Loucy (cell line): ENCODE measurements at regions not wholly inside any gene's neighbourhood (a gene's known extent, or its start where the extent isn't known, plus 50 kb on each side); places are given as distances from the start of the nearest gene placed in this dataset.

Experiments
- H2AFZ ChIP-seq: fragments of 200-600 bp; sonication (generic); 2 replicates; pipeline ENCODE4 v1.6.0; 2016; ENCODE audit warnings: antibody characterized with exemption, mild to moderate bottlenecking, low read length, moderate library complexity
- H3F3A ChIP-seq: fragments of 200-600 bp; 2 replicates; pipeline ENCODE4 v1.6.0; 2016; ENCODE audit warnings: antibody characterized with exemption, low read depth, mild to moderate bottlenecking
- H3K27me3 ChIP-seq: fragments of 200-600 bp; sonication (generic); 2 replicates; pipeline ENCODE4 v1.6.1; 2014; ENCODE audit warnings: low read length, mild to moderate bottlenecking; ENCODE audit not compliant: insufficient read depth, poor library complexity, severe bottlenecking
- H3K36me3 ChIP-seq: fragments of 200-600 bp; sonication (generic); 2 replicates; pipeline ENCODE4 v1.6.1; 2016; ENCODE audit warnings: low read length; ENCODE audit not compliant: insufficient read depth
- H3K4me1 ChIP-seq: fragments of 200-600 bp; sonication (generic); 2 replicates; pipeline ENCODE4 v1.5.1; 2014; ENCODE audit warnings: low read length, mild to moderate bottlenecking; ENCODE audit not compliant: insufficient read depth, poor library complexity, severe bottlenecking
- H3K4me2 ChIP-seq: fragments of 200-600 bp; sonication (generic); 2 replicates; pipeline ENCODE4 v1.6.0; 2014; ENCODE audit warnings: antibody characterized with exemption, low read length, low read depth, mild to moderate bottlenecking; ENCODE audit not compliant: poor library complexity, severe bottlenecking
- H3K4me3 ChIP-seq: fragments of 200-600 bp; sonication (generic); 2 replicates; pipeline ENCODE4 v1.5.1; 2014; ENCODE audit warnings: low read length, mild to moderate bottlenecking, mixed read lengths; ENCODE audit not compliant: poor library complexity, severe bottlenecking
- H3K79me2 ChIP-seq: fragments of 200-600 bp; sonication (generic); 2 replicates; pipeline ENCODE4 v1.6.1; 2014; ENCODE audit warnings: low read length; ENCODE audit not compliant: insufficient read depth
- H3K9ac ChIP-seq: fragments of 200-600 bp; sonication (generic); 2 replicates; pipeline ENCODE4 v1.6.0; 2014; ENCODE audit warnings: mild to moderate bottlenecking, low read depth, low read length, moderate library complexity; ENCODE audit not compliant: poor library complexity, severe bottlenecking
- H3K9me2 ChIP-seq: fragments of 200-600 bp; sonication (generic); replicated peaks from 2 replicates; pipeline ENCODE4 v1.6.1; 2016; ENCODE audit warnings: low read depth, low read length, mixed read lengths
- H3K9me3 ChIP-seq: fragments of 200-600 bp; sonication (generic); 2 replicates; pipeline ENCODE4 v1.6.1; 2014; ENCODE audit warnings: mild to moderate bottlenecking, antibody characterized with exemption, low read length, low read depth; ENCODE audit not compliant: insufficient read depth
- H4K20me1 ChIP-seq: fragments of 200-600 bp; sonication (generic); 2 replicates; pipeline ENCODE4 v1.6.0; 2014; ENCODE audit warnings: antibody characterized with exemption, low read length, mild to moderate bottlenecking; ENCODE audit not compliant: insufficient read depth, poor library complexity, severe bottlenecking
- EZH2phosphoT487 ChIP-seq: fragments of 200-600 bp; IDR thresholded peaks from 2 replicates; pipeline ENCODE4 v1.6.1; 2018; ENCODE audit warnings: antibody characterized with exemption, mild to moderate bottlenecking, moderate library complexity, borderline replicate concordance
- TF ChIP-seq, protein P1 (sequence below): fragments of 200-600 bp; sonication (generic); conservative IDR thresholded peaks from 2 replicates; pipeline ENCODE4 v1.5.1; 2014; ENCODE audit warnings: mild to moderate bottlenecking, antibody characterized with exemption, low read length

DNA sequence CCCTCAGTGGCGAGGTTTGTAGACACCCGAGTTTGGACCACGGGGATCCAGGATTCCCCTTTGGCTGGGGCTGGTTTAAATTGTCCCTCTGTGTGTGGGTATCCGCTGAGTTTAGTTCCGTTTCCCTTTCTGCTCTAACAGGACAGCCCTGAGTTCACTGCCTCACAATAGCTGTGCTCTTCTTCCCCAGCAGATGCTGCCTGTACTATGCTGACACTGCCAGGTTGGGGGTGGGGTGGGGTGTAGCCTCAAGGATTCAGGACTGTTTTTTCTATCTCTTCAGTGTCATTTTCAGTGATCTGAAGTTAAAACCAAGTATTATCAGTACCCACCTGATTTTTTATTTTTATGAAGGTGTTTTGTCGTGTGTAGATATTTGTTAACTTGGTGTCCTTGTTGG, 655.0 kb downstream of the COL12A1 start:
- H3K4me1 ChIP-seq: no peaks in the 10 kb centered on the region
- H3K27me3 ChIP-seq: no peaks in the 10 kb centered on the region
- no peak overlapping the region for H2AFZ ChIP-seq
- no peak overlapping the region for H3K4me3 ChIP-seq
- no peak overlapping the region for H3K9ac ChIP-seq
- H3K9me3 ChIP-seq: no peaks in the 10 kb centered on the region
- no peaks in the 10 kb centered on the region for H3K36me3 ChIP-seq
- H3K4me2 ChIP-seq: no peak overlapping the region
- H3K79me2 ChIP-seq: no peaks in the 10 kb centered on the region
- H3F3A ChIP-seq: no peaks in the 10 kb centered on the region
- no peaks in the 10 kb centered on the region for H4K20me1 ChIP-seq
- TF ChIP-seq, protein P1, sequence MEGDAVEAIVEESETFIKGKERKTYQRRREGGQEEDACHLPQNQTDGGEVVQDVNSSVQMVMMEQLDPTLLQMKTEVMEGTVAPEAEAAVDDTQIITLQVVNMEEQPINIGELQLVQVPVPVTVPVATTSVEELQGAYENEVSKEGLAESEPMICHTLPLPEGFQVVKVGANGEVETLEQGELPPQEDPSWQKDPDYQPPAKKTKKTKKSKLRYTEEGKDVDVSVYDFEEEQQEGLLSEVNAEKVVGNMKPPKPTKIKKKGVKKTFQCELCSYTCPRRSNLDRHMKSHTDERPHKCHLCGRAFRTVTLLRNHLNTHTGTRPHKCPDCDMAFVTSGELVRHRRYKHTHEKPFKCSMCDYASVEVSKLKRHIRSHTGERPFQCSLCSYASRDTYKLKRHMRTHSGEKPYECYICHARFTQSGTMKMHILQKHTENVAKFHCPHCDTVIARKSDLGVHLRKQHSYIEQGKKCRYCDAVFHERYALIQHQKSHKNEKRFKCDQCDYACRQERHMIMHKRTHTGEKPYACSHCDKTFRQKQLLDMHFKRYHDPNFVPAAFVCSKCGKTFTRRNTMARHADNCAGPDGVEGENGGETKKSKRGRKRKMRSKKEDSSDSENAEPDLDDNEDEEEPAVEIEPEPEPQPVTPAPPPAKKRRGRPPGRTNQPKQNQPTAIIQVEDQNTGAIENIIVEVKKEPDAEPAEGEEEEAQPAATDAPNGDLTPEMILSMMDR: no peak
- no peak for TF ChIP-seq EZH2phosphoT487
- H3K9me2 ChIP-seq: no peaks in the 10 kb centered on the region

DNA sequence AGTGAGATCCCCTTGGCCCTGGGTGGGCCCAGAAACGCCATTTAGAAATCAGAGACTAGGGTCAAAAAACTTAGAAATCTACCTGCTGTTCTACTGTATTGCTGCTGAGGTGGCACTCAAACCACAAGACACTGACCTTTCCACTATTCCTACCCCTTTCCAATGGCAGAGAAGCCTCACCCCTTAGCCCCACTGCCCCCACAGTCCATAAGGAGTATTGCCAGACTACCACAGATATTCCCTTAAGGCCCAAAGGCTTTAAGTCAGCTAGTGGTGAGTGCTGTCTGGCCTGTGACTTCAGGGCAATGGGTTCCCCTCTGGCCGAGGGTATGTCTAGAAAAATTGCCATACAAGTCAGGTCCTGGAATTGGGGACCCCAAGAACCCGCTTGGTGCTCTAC, 656.1 kb downstream of the COL12A1 start:
- H3F3A ChIP-seq: no peaks in the 10 kb centered on the region

DNA sequence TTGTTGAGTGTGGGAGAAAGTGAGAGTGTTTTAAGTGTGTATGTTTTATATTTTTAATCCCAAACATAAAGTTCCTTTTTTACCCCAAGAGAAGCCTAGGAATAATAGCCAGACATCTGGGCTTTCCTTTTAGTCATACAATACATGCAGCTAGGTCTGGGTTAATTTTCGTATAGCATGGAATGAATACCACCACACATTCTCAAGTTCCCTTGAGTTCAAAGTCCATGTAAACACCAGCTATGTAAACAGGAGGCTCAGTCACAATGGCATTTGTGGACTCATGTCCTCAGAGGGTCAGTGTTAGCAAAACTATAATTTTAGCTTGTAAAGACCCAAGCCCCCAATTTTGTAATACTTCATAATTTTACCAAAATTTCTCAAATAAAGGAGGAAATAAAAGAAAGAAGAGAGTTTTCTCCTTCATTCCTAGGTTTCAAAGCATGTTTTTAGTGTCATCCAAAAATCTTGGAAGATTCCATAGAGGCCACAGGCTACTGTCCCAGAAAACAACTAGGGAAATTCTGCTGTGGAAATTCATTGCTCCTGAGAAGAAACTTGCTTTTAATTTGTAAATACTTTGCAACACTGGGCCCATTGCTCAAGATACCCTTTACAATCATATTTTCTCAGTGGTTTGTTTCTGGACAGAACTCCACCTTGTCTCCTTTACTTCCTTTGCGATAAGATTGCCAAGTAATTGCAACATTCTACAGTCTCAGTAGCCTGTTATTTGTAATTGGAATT, 671.2 kb downstream of the COL12A1 start:
- Histone ChIP-seq H3K4me2 (no peak overlapping the region), H4K20me1 (no peaks in the 10 kb centered on the region), H3K9me3 (no peaks in the 10 kb centered on the region), H3K9ac (no peak overlapping the region), H3K9me2 (no peaks in the 10 kb centered on the region), H3K36me3 (no peaks in the 10 kb centered on the region), H3K4me1 (no peaks in the 10 kb centered on the region), H3F3A (no peaks in the 10 kb centered on the region), H3K4me3 (no peak overlapping the region), H3K79me2 (no peaks in the 10 kb centered on the region), H3K27me3 (no peaks in the 10 kb centered on the region), H2AFZ (no peak overlapping the region)
- TF ChIP-seq EZH2phosphoT487: no peak
- TF ChIP-seq, protein P1: no peak

More for the DNA sequence above, 656.1 kb downstream of the COL12A1 start:
- Histone ChIP-seq H3K4me1 (no peaks in the 10 kb centered on the region), H3K4me2 (no peak overlapping the region), H3K9me2 (no peaks in the 10 kb centered on the region), H3K79me2 (no peaks in the 10 kb centered on the region), H3K4me3 (no peak overlapping the region), H2AFZ (no peak overlapping the region), H3K36me3 (no peaks in the 10 kb centered on the region), H3K9me3 (no peaks in the 10 kb centered on the region), H3K27me3 (no peaks in the 10 kb centered on the region), H3K9ac (no peak overlapping the region), H4K20me1 (no peaks in the 10 kb centered on the region)
- TF ChIP-seq, protein P1: no peak
- TF ChIP-seq EZH2phosphoT487: no peak
